CD14-positive monocyte (primary cell): ENCODE measurements at regions not wholly inside any gene's neighbourhood (a gene's known extent, or its start where the extent isn't known, plus 50 kb on each side); places are given as distances from the start of the nearest gene placed in this dataset.

Experiments
- DNase-seq, 3 donors: peaks; one replicate each; pipeline ENCODE4 v3.0.0-alpha.2; 2011 to 2022
- H2AFZ ChIP-seq: 2 replicates; pipeline ENCODE4 v1.6.0; 2012; ENCODE audit warnings: mild to moderate bottlenecking, low read depth, low read length, inconsistent platforms; ENCODE audit not compliant: insufficient read depth, poor library complexity, severe bottlenecking
- H3K27ac ChIP-seq, 2 donors: 1 replicate in 1 of 2; 2 replicates in 1 of 2; pipeline ENCODE4 v1.5.1; 2012 to 2013; ENCODE audit warnings: low read length in 2 of 2, control low read depth in 1 of 2, inconsistent platforms in 1 of 2, low read depth in 1 of 2, mild to moderate bottlenecking in 1 of 2
- H3K27me3 ChIP-seq, 2 donors: one replicate each; pipeline versions ENCODE4 v1.6.0 to v1.6.1; 2011 to 2013; ENCODE audit warnings: low read length in 2 of 2; ENCODE audit not compliant: control insufficient read depth in 2 of 2, insufficient read depth in 2 of 2
- H3K36me3 ChIP-seq, 2 donors: replicated peaks in 1 of 2; 1 replicate in 1 of 2; 2 replicates in 1 of 2; pipeline versions ENCODE4 v1.5.1 to v1.6.1; 2012 to 2013; ENCODE audit warnings: low read length in 2 of 2, control low read depth in 1 of 2, inconsistent platforms in 1 of 2, mild to moderate bottlenecking in 1 of 2; ENCODE audit not compliant: insufficient read depth in 2 of 2, control insufficient read depth in 1 of 2
- H3K4me1 ChIP-seq, 2 donors: 1 replicate in 1 of 2; 2 replicates in 1 of 2; pipeline versions ENCODE4 v1.5.1 to v1.6.1; 2012 to 2013; ENCODE audit warnings: low read length in 2 of 2, control low read depth in 1 of 2, inconsistent platforms in 1 of 2, mild to moderate bottlenecking in 1 of 2, moderate library complexity in 1 of 2; ENCODE audit not compliant: insufficient read depth in 2 of 2, control insufficient read depth in 1 of 2
- H3K4me2 ChIP-seq: replicated peaks from 2 replicates; pipeline ENCODE3; 2012; ENCODE audit warnings: low read length, moderate library complexity, mild to moderate bottlenecking; ENCODE audit not compliant: poor library complexity, severe bottlenecking; ENCODE audit errors: extremely low read depth
- H3K4me3 ChIP-seq, 3 experiments: fragments of 200-600 bp in 1 of 3; sonication (generic) in 1 of 3; replicated peaks in 1 of 3; 1 replicate in 2 of 3; 2 replicates in 1 of 3; pipeline ENCODE4 v1.5.1; 2011 to 2013; ENCODE audit warnings: low read length in 3 of 3, mild to moderate bottlenecking in 3 of 3, control low read depth in 2 of 3, low read depth in 2 of 3, inconsistent platforms in 1 of 3, moderate library complexity in 1 of 3
- H3K79me2 ChIP-seq: 2 replicates; pipeline ENCODE4 v1.6.0; 2012; ENCODE audit warnings: mild to moderate bottlenecking, control low read depth, inconsistent platforms, low read length, moderate library complexity; ENCODE audit not compliant: insufficient read depth
- H3K9ac ChIP-seq: 2 replicates; pipeline ENCODE4 v1.6.0; 2017; ENCODE audit warnings: low read length, mild to moderate bottlenecking; ENCODE audit not compliant: insufficient read depth, poor library complexity, severe bottlenecking
- H3K9me3 ChIP-seq, 2 donors: replicated peaks in 1 of 2; 1 replicate in 1 of 2; 2 replicates in 1 of 2; pipeline versions ENCODE4 v1.5.1 to v1.6.1; 2012 to 2013; ENCODE audit warnings: low read length in 2 of 2, control low read depth in 1 of 2; ENCODE audit not compliant: control insufficient read depth in 1 of 2, insufficient read depth in 1 of 2
- H4K20me1 ChIP-seq: 2 replicates; pipeline ENCODE4 v1.6.0; 2012; ENCODE audit warnings: mild to moderate bottlenecking, low read length, control low read depth, moderate library complexity; ENCODE audit not compliant: insufficient read depth
- H3K27ac Mint-ChIP-seq, 7 donors: one replicate each; pipeline ENCODE4 v1.8.0; 2020; ENCODE audit warnings: mild to moderate bottlenecking in 7 of 7, mixed read lengths in 7 of 7, moderate library complexity in 6 of 7, inconsistent platforms in 2 of 7
- H3K27me3 Mint-ChIP-seq, 3 donors: one replicate each; pipeline ENCODE4 v1.8.0; 2021 to 2022; ENCODE audit warnings: low read depth in 3 of 3, mild to moderate bottlenecking in 3 of 3, mixed read lengths in 3 of 3, moderate library complexity in 3 of 3, inconsistent platforms in 1 of 3
- H3K36me3 Mint-ChIP-seq, 2 donors: one replicate each; pipeline ENCODE4 v1.8.0; 2020; ENCODE audit warnings: mixed read lengths in 2 of 2, inconsistent platforms in 1 of 2, mild to moderate bottlenecking in 1 of 2
- H3K4me1 Mint-ChIP-seq: one replicate; pipeline ENCODE4 v1.8.0; 2020; ENCODE audit warnings: mild to moderate bottlenecking, mixed read lengths
- H3K4me3 Mint-ChIP-seq, 2 donors: one replicate each; pipeline ENCODE4 v1.8.0; 2020; ENCODE audit warnings: mild to moderate bottlenecking in 2 of 2, mixed read lengths in 2 of 2, moderate library complexity in 1 of 2
- H3K9me3 Mint-ChIP-seq, 7 donors: one replicate each; pipeline ENCODE4 v1.8.0; 2020 to 2022; ENCODE audit warnings: mixed read lengths in 7 of 7, mild to moderate bottlenecking in 6 of 7, moderate library complexity in 6 of 7, inconsistent platforms in 2 of 7
- CTCF ChIP-seq: fragments of 200-600 bp; IDR thresholded peaks from one replicate; pipeline ENCODE4 v1.8.0; 2022; ENCODE audit warnings: antibody characterized with exemption, mild to moderate bottlenecking
- WGBS: methylation state at CpG from one replicate; pipeline ENCODE4 v1.1.5; 2013; ENCODE audit warnings: missing lambda C conversion rate; ENCODE audit not compliant: insufficient coverage; 5-methylcytosine and 5-hydroxymethylcytosine counted together
- intact Hi-C, 2 donors: fragments of 100-400 bp; cut with micrococcal nuclease; formaldehyde crosslinking; loops; one replicate each; pipeline versions ENCODE4 v1.15.0 to v1.15.1; 2023

- DNase-seq = no peak
- no peak overlapping the region for H3K4me2 ChIP-seq
These were observed 603.3 kb upstream of the TBL1XR1 start for GRCh38 chr3:177800561-177800960.

GRCh38 chr3:177802151-177802900, 605.0 kb upstream of the TBL1XR1 start:
- 95% methylated on average over 2 of the region's 5 CpGs for WGBS
- no peak overlapping the region for H3K9ac ChIP-seq
- no peak overlapping the region for H3K4me3 Mint-ChIP-seq

More at GRCh38 chr3:177800561-177800960, 603.3 kb upstream of the TBL1XR1 start:
- Histone ChIP-seq H3K4me3 (no peak overlapping the region), H3K4me1 (no peaks in the 10 kb centered on the region), H3K27ac (no peak overlapping the region), H3K27me3 (no peaks in the 10 kb centered on the region), H4K20me1 (no peaks in the 10 kb centered on the region), H2AFZ (no peak overlapping the region), H3K79me2 (no peaks in the 10 kb centered on the region), H3K36me3 (no peaks in the 10 kb centered on the region), H3K9ac (no peak overlapping the region), H3K9me3 (no peaks in the 10 kb centered on the region)
- WGBS = no CpG with 5 or more reads among the region's 3 CpGs
- H3K36me3 Mint-ChIP-seq = peaks cover 0 to 1% of the 10 kb centered on the region in 2 donors
- H3K27me3 Mint-ChIP-seq = peaks cover 0 to 1% (median 0%) of the 10 kb centered on the region in 3 donors
- H3K4me1 Mint-ChIP-seq = no peaks in the 10 kb centered on the region
- peaks cover 0 to 5% (median 2%) of the 10 kb centered on the region in 7 donors for H3K9me3 Mint-ChIP-seq
- H3K4me3 Mint-ChIP-seq = no peak overlapping the region
- no peak overlapping the region for H3K27ac Mint-ChIP-seq
- no peak for TF ChIP-seq CTCF
- intact Hi-C loops = no loop called here

More at GRCh38 chr3:177802151-177802900, 605.0 kb upstream of the TBL1XR1 start:
- no peak overlapping the region for H2AFZ ChIP-seq
- H3K4me1 Mint-ChIP-seq = no peaks in the 10 kb centered on the region
- H3K27me3 Mint-ChIP-seq = peaks cover 0 to 1% (median 0%) of the 10 kb centered on the region in 3 donors
- H3K27me3 ChIP-seq = no peaks in the 10 kb centered on the region
- intact Hi-C loops = no loop called here
- peaks cover 0 to 5% (median 2%) of the 10 kb centered on the region in 7 donors for H3K9me3 Mint-ChIP-seq
- no peaks in the 10 kb centered on the region for H3K36me3 ChIP-seq
- no peaks in the 10 kb centered on the region for H3K9me3 ChIP-seq
- H3K79me2 ChIP-seq = no peaks in the 10 kb centered on the region
- H3K4me2 ChIP-seq = no peak overlapping the region
- no peak overlapping the region for H3K27ac ChIP-seq
- H3K4me1 ChIP-seq = no peaks in the 10 kb centered on the region
- no peaks in the 10 kb centered on the region for H4K20me1 ChIP-seq
- no peak for DNase-seq
- no peak overlapping the region for H3K4me3 ChIP-seq
- H3K36me3 Mint-ChIP-seq = no peaks in the 10 kb centered on the region
- no peak for TF ChIP-seq CTCF
- H3K27ac Mint-ChIP-seq = no peak overlapping the region
